A549 (cell line): ENCODE measurements at regions not wholly inside any gene's neighbourhood (a gene's known extent, or its start where the extent isn't known, plus 50 kb on each side); places are given as distances from the start of the nearest gene placed in this dataset.
A peak's percentile ranks its signal among the peaks of the same experiment; 100 is the strongest.

Source experiments
- ATAC-seq, 2 experiments: fragments of 200-7000 bp in 1 of 2; fragments of >200 bp in 1 of 2; cut with Nextera tagmentation in 1 of 2; cut with Tn5 transposase in 1 of 2; 3 replicates each; pipeline versions ENCODE4 v1.8.0 to v1.9.1; 2018 to 2020; ENCODE audit warnings: mild to moderate bottlenecking in 1 of 2, moderate library complexity in 1 of 2
- CTCF ChIA-PET: fragments of 300-600 bp; sonication (Branson Sonifier 250); formaldehyde crosslinking; extraction: SDS; loops from one replicate; lab custom pipeline; 2021; ENCODE audit warnings: antibody characterized with exemption, inconsistent platforms; lab: Yijun Ruan, JAX
- POLR2A ChIA-PET: fragments of 350-600 bp; formaldehyde crosslinking; extraction: SDS; loops from one replicate; lab custom pipeline; 2021; ENCODE audit warnings: antibody characterized with exemption, inconsistent platforms; lab: Yijun Ruan, JAX
- DNase-seq, 2 experiments: peaks; one replicate each; pipeline versions ENCODE4 v3.0.0 to v3.0.0-alpha.2; 2011 to 2016; ENCODE audit warnings: low read depth in 1 of 2, low spot score in 1 of 2
- FAIRE-seq: peaks from 2 replicates; lab custom pipeline; 2011; peaks lifted over from hg19 to GRCh38; lab: Jason Lieb, UNC
- H3K27ac ChIP-seq, 2 experiments: fragments of >200 bp; sonication (Bioruptor Twin); formaldehyde crosslinking; 3 replicates each; pipeline ENCODE4 v1.5.1; 2016 to 2017
- H3K4me1 ChIP-seq: fragments of >200 bp; sonication (Bioruptor Twin); formaldehyde crosslinking; 3 replicates; pipeline ENCODE4 v1.6.1; 2016
- H3K4me2 ChIP-seq: fragments of >200 bp; sonication (Bioruptor Twin); formaldehyde crosslinking; 3 replicates; pipeline ENCODE4 v1.6.1; 2016
- H3K4me3 ChIP-seq: fragments of >200 bp; sonication (Bioruptor Twin); formaldehyde crosslinking; 3 replicates; pipeline ENCODE4 v1.5.1; 2016
- H3K9me3 ChIP-seq: fragments of >200 bp; sonication (Bioruptor Twin); formaldehyde crosslinking; 3 replicates; pipeline ENCODE4 v1.6.1; 2016
- BCL3 ChIP-seq: fragments of >200 bp; sonication (Bioruptor Twin); formaldehyde crosslinking; IDR thresholded peaks from 3 replicates; pipeline ENCODE4 v1.6.1; 2016
- CHD2 ChIP-seq: fragments of 150-350 bp; IDR thresholded peaks from 2 replicates; pipeline ENCODE4 v1.6.1; 2014; ENCODE audit warnings: low read length; ENCODE audit not compliant: partially characterized antibody
- CHD4 ChIP-seq: fragments of 200-600 bp; sonication (generic); IDR thresholded peaks from 2 replicates; pipeline ENCODE4 v1.6.1; 2016; ENCODE audit warnings: antibody characterized with exemption, mild to moderate bottlenecking, borderline replicate concordance
- E2F6 ChIP-seq: IDR thresholded peaks from 2 replicates; pipeline ENCODE4 v1.6.1; 2012; ENCODE audit warnings: low read depth, borderline replicate concordance
- ESRRA ChIP-seq: fragments of 150-350 bp; IDR thresholded peaks from 2 replicates; pipeline ENCODE4 v1.6.1; 2014; ENCODE audit warnings: mild to moderate bottlenecking, low read length, borderline replicate concordance
- FOSB ChIP-seq: fragments of 250-450 bp; sonication (Bioruptor Pico); IDR thresholded peaks from 2 replicates; pipeline ENCODE4 v1.5.0; 2020; ENCODE audit warnings: mild to moderate bottlenecking, moderate library complexity
- HEYL ChIP-seq: fragments of 250-450 bp; sonication (Bioruptor Pico); IDR thresholded peaks from 2 replicates; pipeline ENCODE4 v1.8.0; 2021; ENCODE audit warnings: mild to moderate bottlenecking, moderate library complexity
- HMGXB4 ChIP-seq: fragments of 250-450 bp; sonication (Bioruptor Pico); IDR thresholded peaks from 2 replicates; pipeline ENCODE4 v1.5.0; 2021; ENCODE audit warnings: mild to moderate bottlenecking, moderate library complexity, borderline replicate concordance
- HOXB13 ChIP-seq: fragments of 250-450 bp; sonication (Bioruptor Pico); IDR thresholded peaks from 2 replicates; pipeline ENCODE4 v1.5.0; 2020; ENCODE audit warnings: low read depth, mild to moderate bottlenecking, moderate library complexity
- HOXB5 ChIP-seq: fragments of 250-450 bp; sonication (Bioruptor Pico); IDR thresholded peaks from 2 replicates; pipeline ENCODE4 v1.5.0; 2020; ENCODE audit warnings: mild to moderate bottlenecking, moderate library complexity
- JUNB ChIP-seq: fragments of >200 bp; sonication (Bioruptor Twin); formaldehyde crosslinking; IDR thresholded peaks from 2 replicates; pipeline ENCODE4 v1.6.1; 2016
- KDM1A ChIP-seq: fragments of 200-600 bp; sonication (generic); IDR thresholded peaks from 2 replicates; pipeline ENCODE4 v1.6.1; 2016; ENCODE audit warnings: low read depth, mild to moderate bottlenecking
- MAFK ChIP-seq: fragments of 450-650 bp; IDR thresholded peaks from 2 replicates; pipeline ENCODE4 v1.6.1; 2014; ENCODE audit not compliant: partially characterized antibody
- NFE2L2 ChIP-seq: fragments of 150-350 bp; conservative IDR thresholded peaks from 2 replicates; pipeline ENCODE4 v1.6.1; 2014; ENCODE audit warnings: low read length
- NPAS2 ChIP-seq: fragments of 250-450 bp; sonication (Bioruptor Pico); IDR thresholded peaks from 2 replicates; pipeline ENCODE4 v1.8.0; 2022; ENCODE audit warnings: mild to moderate bottlenecking, moderate library complexity, borderline replicate concordance
- PHF8 ChIP-seq: fragments of 200-600 bp; sonication (generic); IDR thresholded peaks from 2 replicates; pipeline ENCODE4 v1.6.1; 2016; ENCODE audit warnings: low read depth, mild to moderate bottlenecking, antibody characterized with exemption, moderate library complexity, borderline replicate concordance
- RCOR1 ChIP-seq: fragments of 150-350 bp; IDR thresholded peaks from 2 replicates; pipeline ENCODE4 v1.6.1; 2014; ENCODE audit warnings: antibody characterized with exemption, low read length, low read depth
- RFX5 ChIP-seq: fragments of 450-650 bp; IDR thresholded peaks from 2 replicates; pipeline ENCODE4 v1.7.1; 2014; ENCODE audit warnings: antibody characterized with exemption, mild to moderate bottlenecking, moderate library complexity
- SMC3 ChIP-seq: fragments of >200 bp; sonication (Bioruptor Twin); formaldehyde crosslinking; IDR thresholded peaks from 3 replicates; pipeline ENCODE4 v1.6.1; 2018; ENCODE audit warnings: inconsistent platforms
- SREBF2 ChIP-seq: fragments of 450-650 bp; IDR thresholded peaks from 2 replicates; pipeline ENCODE4 v1.6.1; 2014; ENCODE audit warnings: mild to moderate bottlenecking, moderate library complexity
- TFCP2L1 ChIP-seq: fragments of 250-450 bp; sonication (Bioruptor Pico); IDR thresholded peaks from 2 replicates; pipeline ENCODE4 v1.5.0; 2021; ENCODE audit warnings: mild to moderate bottlenecking
- ZNF302 ChIP-seq: fragments of 250-450 bp; sonication (Bioruptor Pico); IDR thresholded peaks from 2 replicates; pipeline ENCODE4 v1.9.0; 2021; ENCODE audit warnings: inconsistent platforms, mild to moderate bottlenecking, moderate library complexity
- ZSCAN20 ChIP-seq: fragments of 250-450 bp; sonication (Bioruptor Pico); IDR thresholded peaks from 2 replicates; pipeline ENCODE4 v1.8.0; 2022; ENCODE audit warnings: mild to moderate bottlenecking, moderate library complexity
- WGBS: methylation state at CpG from one replicate; pipeline ENCODE4 v1.1.6; 2017; ENCODE audit errors: missing lambda C conversion rate; 5-methylcytosine and 5-hydroxymethylcytosine counted together
- TF ChIP-seq, protein P1 (sequence below): fragments of 450-650 bp; IDR thresholded peaks from 2 replicates; pipeline ENCODE4 v1.6.1; 2014; ENCODE audit warnings: antibody characterized with exemption

- Histone ChIP-seq H3K27ac (no peak overlapping the region), H3K4me2 (no peak overlapping the region), H3K4me3 (no peak overlapping the region), H3K9me3 (peaks cover 7% of the 10 kb centered on the region; the same call in 1 of the 3 replicates), H3K4me1 (no peaks in the 10 kb centered on the region)
- POLR2A ChIA-PET, result no interaction called here
- DNase-seq (no peak), ATAC-seq (no peak), FAIRE-seq (no peak)
- 55% methylated on average over 6 of the region's 6 CpGs for WGBS
- no peak for TF ChIP-seq HMGXB4 (CRISPR knock-in tag)
- no peak for TF ChIP-seq RFX5
- TF ChIP-seq, all 56 proteins: peak for 0
- CTCF ChIA-PET, result no interaction called here
These were observed 1129.2 kb downstream of the TBC1D22A start for GRCh38 chr22:47891609-47892008.

- no peak for DNase-seq
- Histone ChIP-seq H3K4me2 (no peak overlapping the region), H3K4me1 (no peaks in the 10 kb centered on the region), H3K27ac (no peak overlapping the region), H3K9me3 (no peaks in the 10 kb centered on the region), H3K4me3 (no peak overlapping the region)
- no peak for FAIRE-seq
- ChIA-PET CTCF (no interaction called here), POLR2A (no interaction called here)
- WGBS, result 84% methylated on average over 9 of the region's 9 CpGs
- ATAC-seq, result no peak
- TF ChIP-seq KDM1A (no peak), SREBF2 (no peak), CHD4 (no peak), TFCP2L1 (CRISPR knock-in tag) (no peak), ZNF302 (CRISPR knock-in tag) (no peak), BCL3 (no peak), ESRRA (no peak), RCOR1 (no peak)
These were observed 1126.4 kb downstream of the TBC1D22A start for GRCh38 chr22:47888817-47889216.

DNA sequence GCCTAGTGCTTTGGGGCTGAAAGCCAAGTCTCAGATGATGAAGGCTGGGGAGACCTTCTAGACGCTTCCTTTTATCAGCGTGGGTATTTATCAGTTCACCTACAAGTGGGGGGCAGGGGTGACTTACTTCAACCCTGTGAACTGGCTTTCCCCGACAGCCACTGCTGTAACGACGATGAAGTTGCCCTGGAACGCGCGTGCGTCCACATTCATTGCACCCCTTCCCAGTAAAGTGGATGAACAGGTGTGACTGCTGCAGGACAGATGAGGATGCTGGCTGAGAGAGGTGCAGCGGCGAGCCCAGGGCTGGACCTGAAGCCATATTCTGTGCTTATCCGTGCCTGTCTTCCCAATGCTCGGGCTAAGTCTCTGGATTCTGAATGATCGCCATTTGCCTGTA is 1122.3 kb downstream of the TBC1D22A start:
- WGBS, result 97% methylated on average over 13 of the region's 14 CpGs
- TF ChIP-seq CHD4 (no peak), HOXB5 (no peak), PHF8 (no peak), NPAS2 (CRISPR knock-in tag) (no peak), NFE2L2 (no peak), SMC3 (no peak), HEYL (CRISPR knock-in tag) (no peak), ZSCAN20 (no peak), CHD2 (no peak), MAFK (no peak), BCL3 (no peak), ESRRA (no peak), HOXB13 (no peak), E2F6 (no peak), JUNB (no peak), FOSB (CRISPR knock-in tag) (no peak), TFCP2L1 (CRISPR knock-in tag) (no peak)
- TF ChIP-seq, protein P1, sequence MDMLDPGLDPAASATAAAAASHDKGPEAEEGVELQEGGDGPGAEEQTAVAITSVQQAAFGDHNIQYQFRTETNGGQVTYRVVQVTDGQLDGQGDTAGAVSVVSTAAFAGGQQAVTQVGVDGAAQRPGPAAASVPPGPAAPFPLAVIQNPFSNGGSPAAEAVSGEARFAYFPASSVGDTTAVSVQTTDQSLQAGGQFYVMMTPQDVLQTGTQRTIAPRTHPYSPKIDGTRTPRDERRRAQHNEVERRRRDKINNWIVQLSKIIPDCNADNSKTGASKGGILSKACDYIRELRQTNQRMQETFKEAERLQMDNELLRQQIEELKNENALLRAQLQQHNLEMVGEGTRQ, result no peak
- TF ChIP-seq, all 56 proteins: peak for 0
- DNase-seq (no peak), ATAC-seq (no peak), FAIRE-seq (no peak)
- Histone ChIP-seq H3K4me2 (no peak overlapping the region), H3K9me3 (no peaks in the 10 kb centered on the region), H3K27ac (0 out of 6 replicates have a peak overlapping the region, but pooled peaks of 1 of the 2 experiments have one; percentile 33), H3K4me1 (no peaks in the 10 kb centered on the region), H3K4me3 (no peak overlapping the region)
- CTCF ChIA-PET, result no interaction called here
- POLR2A ChIA-PET, result no interaction called here
